Muscle of back (tissue), 3 donors: ENCODE measurements at regions not wholly inside any gene's neighbourhood (a gene's known extent, or its start where the extent isn't known, plus 50 kb on each side); places are given as distances from the start of the nearest gene placed in this dataset.
"Not testable (repeated sequence)": the region's sequence is repeated elsewhere in the genome, so short reads cannot be mapped to it uniquely, and the experiment has no call there.

Experiments
- DNase-seq, 3 donors: peaks; one replicate each; pipeline versions ENCODE4 v3.0.0 to v3.0.0-alpha.2; 2013

DNA sequence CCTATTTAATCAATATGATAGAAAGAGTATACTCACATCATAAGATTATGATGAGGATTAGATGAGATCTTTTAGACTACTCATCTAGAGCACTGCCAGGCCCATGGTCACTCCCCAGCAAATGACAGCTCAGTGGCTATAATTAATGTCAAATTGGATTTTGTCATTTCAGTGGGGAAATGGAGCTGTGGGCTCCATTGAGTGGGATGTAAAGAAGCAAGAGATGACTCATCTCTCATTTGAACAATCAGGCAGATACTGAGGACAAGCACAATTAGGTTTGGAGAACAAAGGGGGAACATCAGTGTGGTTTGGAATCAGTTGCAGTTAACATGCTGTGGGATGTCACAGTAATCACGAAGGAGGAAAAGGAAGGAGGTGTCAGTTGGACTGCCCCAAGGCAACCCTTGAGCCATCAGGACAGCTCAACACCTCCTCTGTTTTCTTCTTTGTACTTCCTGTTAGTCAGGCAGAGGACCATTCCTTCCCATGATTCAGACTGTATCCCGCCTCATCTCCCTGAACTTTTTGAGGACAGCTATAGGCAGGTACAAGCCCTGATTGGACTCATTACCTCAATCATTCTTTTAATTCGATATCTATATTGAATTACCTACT, 473.7 kb upstream of the ISX start:
- DNase-seq, result no peak

DNA sequence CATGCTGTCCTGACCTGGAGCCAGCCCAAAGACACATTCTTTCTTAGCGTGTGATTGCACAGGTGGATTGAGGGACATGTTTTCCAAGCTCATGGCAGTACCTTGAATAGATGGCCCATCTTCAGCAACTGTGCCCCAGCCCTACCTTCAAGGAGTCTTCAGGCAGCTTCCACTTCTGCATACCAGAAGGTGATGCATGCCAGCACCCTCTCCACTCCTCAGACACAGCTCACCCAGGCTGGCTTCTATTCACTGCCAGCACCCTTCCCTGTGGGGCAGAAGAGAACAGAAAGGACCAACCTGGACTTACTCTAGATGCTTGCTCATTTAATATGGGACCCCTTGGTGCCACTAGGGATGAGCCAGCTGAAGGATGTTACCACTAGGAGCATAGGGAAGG, 466.4 kb upstream of the ISX start:
- no peak for DNase-seq

DNA sequence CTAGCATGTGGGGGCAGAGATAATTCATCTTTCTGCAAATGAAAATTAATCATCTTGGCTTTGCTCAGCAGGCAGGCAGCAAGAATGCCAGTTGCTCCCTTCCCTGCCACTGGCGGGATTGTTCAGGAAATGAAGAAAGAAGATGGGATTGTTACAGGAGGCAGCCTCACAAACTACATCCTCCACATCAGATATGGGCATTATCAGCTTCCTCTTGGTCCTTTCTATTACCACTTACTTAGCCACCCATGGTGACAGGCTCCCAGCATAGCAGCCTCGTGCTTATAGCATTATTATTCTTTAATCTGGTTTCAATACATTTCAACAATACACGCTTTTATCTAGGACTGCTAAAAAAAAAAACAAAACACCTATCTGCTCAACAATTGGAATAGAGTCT, 461.6 kb upstream of the ISX start:
- no peak for DNase-seq

DNA sequence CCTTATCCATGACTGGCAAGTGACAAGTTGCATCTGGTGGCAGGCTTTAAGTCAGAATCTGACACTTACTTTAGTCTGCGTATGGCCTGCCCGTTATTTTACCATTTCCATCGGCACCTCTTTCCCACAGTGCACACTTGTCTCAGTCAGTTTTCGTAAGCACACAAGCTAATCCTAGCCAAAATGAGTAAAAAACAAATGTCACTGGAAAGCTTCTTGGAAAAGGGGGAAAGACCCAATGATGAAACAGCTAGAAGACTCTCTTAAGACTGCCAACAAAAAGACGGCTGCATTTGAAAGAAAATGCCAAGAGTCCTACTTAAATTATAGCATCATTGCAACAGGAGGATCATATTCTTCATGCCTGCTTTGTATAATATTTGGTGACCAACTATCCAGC, 457.9 kb upstream of the ISX start:
- no peak for DNase-seq

DNA sequence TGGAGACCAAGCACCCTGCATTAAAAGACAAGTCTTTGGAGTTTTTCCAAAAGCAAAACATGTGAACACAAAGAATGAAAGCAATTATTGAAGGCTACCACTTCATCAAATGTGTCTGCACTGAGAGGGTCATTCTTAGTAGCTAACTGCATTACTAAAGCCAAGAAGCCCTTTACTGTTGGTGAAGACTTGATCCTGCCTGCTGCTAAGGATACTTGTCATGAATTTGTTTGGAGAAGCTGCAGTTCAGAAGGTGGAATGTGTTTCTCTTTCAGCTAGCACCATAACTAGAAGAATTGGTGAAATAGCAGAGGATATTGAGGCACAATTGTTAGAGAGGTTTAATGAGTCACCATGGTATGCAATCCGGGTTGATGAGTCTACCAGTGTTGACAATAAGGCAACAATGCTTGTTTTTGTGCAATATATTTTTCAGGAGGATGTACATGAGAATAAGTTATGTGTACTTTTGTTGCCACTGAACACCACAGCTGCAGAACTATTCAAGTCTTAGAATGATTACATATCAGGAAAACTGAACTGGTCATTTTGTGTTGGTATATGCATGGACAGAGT, 457.3 kb upstream of the ISX start:
- DNase-seq, result no peak

DNA sequence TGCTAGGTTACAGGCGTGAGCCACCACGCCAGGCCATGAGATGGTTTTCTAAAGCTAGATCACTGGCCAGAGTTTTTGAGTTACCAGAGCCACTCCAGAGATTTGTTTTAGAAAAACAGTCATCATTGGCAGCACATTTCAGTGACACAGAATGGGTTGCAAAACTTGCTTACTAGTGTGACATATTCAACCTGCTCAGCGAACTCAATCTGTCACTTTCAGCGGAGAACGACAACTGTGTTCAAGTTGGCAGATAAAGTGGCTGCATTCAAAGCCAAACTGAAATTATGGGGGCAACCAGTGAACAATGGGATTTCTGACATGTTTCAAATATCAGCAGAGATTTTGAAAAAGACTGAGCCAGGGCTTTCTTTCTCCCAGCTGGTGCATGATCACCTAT, 456.3 kb upstream of the ISX start:
- no peak for DNase-seq

DNA sequence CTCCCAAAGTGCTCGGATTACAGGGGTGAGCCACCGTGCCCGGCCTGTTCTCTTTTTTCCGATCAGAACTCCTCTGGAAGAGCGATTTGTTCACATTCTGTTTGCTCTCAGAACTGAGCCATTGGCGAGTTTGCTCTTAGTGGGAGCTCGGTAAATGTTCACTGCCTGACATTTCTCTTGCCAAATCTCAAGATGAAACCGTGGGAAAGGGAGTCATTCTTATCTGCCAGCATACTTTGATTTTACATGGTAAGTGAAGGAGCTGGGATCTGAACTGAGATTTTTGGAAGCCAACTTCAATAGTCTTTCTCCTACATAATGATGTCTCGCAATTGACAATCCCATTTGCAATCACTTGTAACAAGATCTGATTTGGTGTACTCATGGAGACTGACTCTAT, 445.8 kb upstream of the ISX start:
- DNase-seq, result no peak

DNA sequence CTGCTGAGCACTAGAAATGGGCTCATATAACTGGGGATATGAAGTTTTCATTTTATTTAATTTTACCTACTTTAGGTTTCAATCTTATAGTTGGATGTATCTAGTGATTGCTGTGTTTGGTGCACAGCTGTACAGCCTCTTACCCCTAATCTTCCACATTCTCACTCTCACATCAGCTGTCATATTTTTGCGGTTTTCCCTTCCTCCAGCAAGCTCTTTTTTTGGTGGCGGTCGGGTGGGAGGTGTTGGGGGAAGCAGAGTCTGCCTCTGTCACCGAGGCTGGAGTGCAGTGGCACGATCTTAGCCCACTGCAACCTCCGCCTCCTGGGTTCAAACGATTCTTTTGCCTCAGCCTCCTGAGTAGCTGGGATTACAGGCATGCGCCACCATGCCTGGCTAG, 445.1 kb upstream of the ISX start:
- no peak for DNase-seq

DNA sequence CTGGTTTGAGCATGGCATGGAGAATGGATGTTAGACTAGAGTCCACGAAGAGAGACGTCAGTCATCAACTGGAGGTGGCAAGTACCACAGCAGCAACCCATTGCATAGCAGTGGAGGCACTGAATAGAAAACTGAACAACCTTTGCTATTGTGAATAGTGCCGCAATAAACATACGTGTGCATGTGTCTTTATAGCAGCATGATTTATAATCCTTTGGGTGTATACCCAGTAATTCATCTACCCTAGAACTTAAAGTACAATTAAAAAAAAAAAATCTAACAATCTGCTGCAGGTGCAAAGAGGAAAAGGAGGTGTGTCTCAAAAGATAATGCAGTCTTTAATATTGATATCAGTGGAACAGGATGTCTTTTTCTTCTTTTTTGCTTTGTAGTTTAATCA, 443.4 kb upstream of the ISX start:
- no peak for DNase-seq

DNA sequence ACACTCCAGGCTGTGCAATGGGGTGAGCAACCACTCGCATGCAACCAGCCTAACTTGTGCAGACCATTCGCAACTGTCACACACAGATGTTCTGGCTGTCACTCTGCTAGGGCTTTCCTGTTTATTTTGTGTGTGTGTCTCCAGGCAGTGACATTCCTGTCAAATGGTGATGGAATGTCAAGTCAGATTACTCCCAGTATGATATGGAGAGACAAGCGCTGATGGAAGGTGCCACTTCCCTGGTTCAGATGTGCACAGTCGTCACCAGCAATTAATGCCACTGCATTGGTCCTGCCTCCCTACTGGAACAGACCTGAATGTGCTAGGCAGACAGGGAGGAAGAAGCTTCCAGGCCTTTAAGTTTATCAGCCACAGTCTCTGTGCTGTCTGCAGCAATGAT, 442.4 kb upstream of the ISX start:
- DNase-seq, result no peak

DNA sequence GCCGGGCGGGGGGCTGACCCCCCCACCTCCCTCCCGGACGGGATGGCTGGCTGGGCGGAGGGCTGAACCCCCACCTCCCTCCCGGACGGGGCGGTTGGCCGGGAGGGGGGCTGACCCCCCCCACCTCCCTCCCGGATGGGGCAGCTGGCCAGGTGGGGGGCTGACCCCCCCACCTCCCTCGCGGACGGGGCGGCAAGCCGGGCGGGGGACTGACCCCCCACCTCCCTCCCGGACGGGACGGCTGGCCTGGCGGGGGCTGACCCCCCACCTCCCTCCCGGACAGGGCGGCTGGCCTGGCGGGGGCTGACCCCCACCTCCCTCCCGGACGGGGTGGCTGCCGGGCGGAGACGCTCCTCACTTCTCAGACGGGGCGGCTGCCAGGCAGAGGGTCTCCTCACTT, 440.1 kb upstream of the ISX start:
- DNase-seq, result not testable (repeated sequence)

DNA sequence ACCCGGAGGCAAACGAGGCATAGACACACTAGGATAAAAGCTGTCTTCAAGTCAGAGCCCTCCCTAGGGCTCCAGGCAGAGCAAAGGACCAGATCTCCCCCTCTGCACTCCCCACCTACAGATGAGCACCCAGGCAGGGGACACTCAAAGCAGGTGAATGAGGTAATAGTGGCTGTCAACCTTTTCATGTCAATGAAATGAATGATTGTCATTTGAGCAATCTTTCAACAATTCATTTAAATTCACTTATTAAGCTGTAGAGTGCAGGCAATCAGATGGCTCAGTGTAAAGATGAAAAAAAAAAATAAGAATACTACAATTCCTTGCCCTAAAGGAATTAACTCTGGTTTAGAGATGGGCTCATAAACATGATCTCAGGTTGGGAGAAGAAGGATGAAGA, 427.8 kb upstream of the ISX start:
- no peak for DNase-seq

DNA sequence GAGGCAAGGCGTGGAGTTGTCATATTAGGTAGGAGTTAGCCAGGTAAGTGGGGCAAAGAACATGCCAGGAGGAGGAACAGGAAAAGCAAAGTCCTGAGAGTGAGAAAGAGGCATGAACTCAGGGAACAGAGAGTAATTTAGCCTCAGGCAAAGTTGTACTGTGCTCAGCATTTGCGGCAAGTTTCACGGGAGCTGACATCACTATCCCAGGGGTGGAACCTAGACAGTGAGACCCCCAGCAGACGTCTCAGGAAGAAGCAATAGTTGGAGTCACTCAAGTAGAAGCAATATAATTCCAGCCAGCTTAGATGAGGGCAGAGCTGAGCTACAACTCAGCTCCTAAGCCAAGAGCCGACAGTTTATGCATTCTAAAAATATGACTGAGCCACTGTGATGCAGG, 426.0 kb upstream of the ISX start:
- DNase-seq, result no peak

DNA sequence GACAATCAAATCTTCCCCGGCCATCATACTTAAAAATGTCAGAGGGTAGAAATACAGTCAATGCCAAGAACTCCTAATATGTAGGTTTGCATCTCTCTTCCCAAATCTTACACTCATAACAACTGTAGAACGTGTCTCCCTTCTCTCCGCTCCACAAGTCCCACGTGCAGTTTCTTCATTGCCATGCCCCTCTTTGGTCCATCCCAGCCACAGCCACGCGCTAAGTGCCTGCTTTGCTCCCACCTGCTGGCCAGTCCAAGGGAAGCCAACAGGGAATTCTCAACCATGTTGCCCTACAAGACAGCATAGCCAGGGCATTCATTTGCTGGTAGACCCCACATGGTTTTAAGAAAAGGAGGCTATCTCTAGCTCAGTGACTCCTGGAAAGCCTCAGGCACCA, 420.6 kb upstream of the ISX start:
- no peak for DNase-seq

DNA sequence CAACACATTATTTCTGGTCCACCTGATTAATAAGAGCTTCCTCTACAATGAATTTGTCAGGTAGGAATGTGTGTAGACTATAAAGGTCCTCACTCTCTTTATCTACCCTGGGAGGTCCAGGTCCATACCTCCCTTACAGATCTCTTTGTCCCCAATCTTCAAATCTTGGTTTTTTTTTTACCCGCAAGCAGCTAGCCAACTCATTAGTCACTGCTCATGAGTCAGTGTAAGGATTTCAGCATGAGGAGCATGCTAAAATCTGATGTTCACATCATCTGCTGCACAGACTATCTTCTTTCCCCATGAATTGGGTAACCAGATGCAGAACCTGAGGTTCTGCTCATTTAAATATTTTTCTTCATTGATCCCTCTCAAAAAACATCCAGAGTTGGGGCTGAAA, 397.0 kb upstream of the ISX start:
- peak in 1 of 3 donors; percentile 8 for DNase-seq

DNA sequence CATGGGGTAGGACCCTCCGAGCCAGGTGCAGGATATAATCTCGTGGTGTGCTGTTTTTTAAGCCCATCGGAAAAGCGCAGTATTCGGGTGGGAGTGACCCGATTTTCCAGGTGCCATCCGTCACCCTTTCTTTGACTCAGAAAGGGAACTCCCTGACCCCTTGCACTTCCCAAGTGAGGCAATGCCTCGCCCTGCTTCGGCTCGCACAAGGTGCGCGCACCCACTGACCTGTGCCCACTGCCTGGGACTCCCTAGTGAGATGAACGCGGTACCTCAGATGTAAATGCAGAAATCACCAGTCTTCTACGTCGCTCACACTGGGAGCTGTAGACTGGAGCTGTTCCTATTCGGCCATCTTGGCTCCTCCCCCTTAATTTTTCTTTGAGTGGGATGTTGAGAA, 382.9 kb upstream of the ISX start:
- not testable (repeated sequence) for DNase-seq

DNA sequence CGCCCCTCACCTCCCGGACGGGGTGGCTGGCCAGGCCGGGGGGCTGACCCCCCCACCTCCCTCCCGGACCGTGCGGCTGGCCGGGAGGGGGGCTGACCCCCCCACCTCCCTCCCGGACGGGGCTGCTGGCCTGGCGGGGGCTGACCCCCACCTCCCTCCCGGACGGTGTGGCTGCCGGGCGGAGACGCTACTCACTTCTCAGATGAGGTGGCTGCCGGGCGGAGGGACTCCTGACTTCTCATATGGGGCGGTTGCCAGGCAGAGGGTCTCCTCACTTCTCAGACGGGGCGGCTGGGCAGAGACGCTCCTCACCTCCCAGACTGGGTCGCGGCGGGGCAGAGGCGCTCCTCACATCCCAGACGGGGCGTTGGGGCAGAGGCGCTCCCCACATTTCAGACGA, 381.7 kb upstream of the ISX start:
- not testable (repeated sequence) for DNase-seq

DNA sequence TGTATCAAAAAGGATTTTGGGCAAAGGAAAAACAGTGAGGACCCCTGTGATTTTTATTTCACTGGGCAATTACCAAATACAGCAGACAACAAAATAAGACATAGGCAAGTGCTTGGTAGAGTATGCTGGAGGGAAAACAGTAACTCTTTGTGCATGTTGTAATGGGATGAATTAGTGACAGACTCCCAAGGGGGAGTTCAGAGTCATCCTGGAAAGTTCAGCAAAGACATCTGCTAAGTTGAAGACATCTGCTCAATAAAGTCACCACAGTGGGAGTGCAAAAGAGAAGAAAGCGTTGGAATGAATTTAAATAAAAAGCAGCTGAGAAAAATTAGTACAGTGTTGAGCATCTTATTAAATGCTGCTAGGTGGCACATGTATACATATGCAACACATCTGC, 378.8 kb upstream of the ISX start:
- DNase-seq, result peak; percentile 5 to 34 (median 9)

DNA sequence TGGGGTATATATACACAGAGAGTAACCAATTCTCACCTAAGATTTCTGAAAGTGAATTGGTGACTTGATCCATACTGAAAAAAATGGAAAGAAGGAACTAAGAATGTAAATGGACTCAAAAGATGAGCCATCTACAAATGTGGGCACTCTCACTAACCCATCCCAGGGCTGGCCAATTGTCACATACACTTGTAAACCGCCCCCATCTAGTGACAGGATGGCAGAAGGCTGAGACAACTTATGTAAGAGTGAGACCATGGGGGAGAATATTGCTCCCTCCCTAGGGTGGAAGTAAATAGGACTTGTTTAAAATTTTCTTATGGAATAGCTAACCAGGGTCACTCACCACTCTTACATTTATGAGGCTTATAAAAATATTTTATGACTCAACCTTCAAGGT, 377.1 kb upstream of the ISX start:
- no peak for DNase-seq

DNA sequence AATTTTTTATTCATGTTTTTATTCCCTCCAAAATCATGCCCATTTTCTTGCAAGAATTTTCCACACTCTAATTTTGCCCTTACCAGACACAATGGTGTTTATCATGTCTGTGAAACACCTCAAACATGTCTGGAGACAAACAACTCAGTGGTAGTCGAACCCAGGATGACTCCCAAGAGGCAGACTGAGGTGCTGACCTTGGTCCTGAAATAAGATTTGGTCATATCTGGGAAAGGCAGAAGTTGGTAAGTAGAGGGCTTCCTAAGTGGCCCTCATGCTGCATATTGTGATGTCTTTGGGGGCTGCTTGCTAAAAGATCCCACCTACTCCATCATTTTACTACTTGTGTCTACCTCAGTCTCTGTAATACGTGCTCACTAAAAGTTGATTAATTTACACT, 369.4 kb upstream of the ISX start:
- peak in 2 of 3 donors; percentile 2 to 3 for DNase-seq

DNA sequence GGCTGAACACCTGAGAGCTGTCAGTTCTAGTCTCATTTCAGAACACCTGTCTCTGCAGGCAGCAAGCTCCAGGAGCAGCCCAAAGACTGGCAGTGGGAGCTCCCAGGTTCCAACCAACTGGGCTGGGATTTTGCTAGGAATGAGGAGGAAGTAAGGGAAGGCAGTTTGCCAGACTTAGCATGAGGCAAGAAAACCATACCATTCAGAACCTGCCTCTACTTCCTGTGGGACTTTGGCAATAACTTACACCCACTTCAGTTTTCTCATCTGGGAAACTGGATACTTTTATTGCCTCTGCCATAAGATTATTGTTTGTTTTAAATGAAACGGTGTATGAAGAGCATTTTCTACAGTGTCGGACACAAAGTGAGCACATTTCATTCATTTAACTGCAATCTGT, 363.7 kb upstream of the ISX start:
- no peak for DNase-seq

DNA sequence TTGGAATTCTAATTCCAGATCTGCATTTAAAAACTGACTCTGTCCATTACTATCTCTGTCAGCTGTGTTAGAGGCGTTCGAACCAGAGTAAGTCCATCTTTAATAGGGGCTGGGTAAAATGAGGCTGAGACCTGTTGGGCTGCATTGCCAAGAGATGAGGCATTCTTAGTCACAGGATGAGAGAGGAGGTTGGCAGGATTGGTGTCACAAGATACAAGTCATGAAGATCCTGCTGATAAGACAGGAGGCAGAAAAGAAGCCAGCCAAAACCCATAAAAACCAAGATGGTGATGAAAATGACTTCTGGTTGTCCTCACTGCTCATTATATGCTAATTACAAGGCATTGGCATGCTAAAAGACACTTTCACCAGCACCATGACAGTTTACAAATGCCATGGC, 356.3 kb upstream of the ISX start:
- DNase-seq, result no peak

DNA sequence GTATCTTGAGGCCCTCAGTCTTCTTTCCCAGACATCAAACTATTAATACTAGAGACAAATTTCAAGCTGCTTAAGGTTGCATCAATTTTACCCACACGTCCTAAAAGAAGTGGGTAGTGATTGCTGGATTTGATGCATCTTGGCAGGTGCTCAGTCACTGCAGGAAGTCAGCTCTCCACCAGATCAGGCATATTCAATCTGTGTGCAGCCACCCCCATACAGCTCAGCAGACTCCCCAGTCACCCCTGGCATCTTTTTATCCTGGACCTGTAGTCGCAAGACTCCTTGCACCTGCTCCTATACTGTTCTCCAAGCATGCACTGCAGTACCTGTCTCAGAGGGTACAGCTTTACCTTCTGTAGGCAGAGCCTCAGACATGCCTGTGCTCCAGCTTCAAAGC, 343.1 kb upstream of the ISX start:
- DNase-seq, result no peak

DNA sequence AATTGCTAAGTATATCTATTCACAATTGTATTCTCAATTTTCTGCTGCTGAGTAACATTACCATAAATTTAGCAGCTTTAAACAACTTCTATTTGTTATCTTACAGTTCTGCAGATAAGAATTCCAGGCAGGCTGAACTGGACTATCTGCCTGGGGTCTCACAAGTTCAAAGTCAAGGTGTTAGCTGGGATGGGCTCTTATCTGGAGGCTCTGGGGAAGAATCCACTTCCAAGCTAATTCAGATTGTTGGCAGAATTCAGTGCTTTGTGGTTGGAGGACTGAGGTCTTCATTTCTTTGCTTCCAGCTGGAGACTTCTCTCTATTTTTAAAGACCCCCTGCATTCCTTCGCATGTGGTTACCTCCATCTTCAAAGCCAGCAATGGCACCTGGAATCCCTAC, 329.9 kb upstream of the ISX start:
- DNase-seq, result no peak
